Loucy (cell line): ENCODE measurements at regions not wholly inside any gene's neighbourhood (a gene's known extent, or its start where the extent isn't known, plus 50 kb on each side); places are given as distances from the start of the nearest gene placed in this dataset.

Experiments used
- CTCF ChIP-seq: fragments of 200-600 bp; sonication (generic); conservative IDR thresholded peaks from 2 replicates; pipeline ENCODE4 v1.5.1; 2014; ENCODE audit warnings: mild to moderate bottlenecking, antibody characterized with exemption, low read length
- EZH2phosphoT487 ChIP-seq: fragments of 200-600 bp; IDR thresholded peaks from 2 replicates; pipeline ENCODE4 v1.6.1; 2018; ENCODE audit warnings: antibody characterized with exemption, mild to moderate bottlenecking, moderate library complexity, borderline replicate concordance

- TF ChIP-seq CTCF, result no peak
- no peak for TF ChIP-seq EZH2phosphoT487
Observed at GRCh38 chr5:68999181-68999580, 94.6 kb upstream of the SLC30A5 start.
